ENCODE measurements at regions not wholly inside any gene's neighbourhood (a gene's known extent, or its start where the extent isn't known, plus 50 kb on each side); places are given as distances from the start of the nearest gene placed in this dataset.

DNA sequence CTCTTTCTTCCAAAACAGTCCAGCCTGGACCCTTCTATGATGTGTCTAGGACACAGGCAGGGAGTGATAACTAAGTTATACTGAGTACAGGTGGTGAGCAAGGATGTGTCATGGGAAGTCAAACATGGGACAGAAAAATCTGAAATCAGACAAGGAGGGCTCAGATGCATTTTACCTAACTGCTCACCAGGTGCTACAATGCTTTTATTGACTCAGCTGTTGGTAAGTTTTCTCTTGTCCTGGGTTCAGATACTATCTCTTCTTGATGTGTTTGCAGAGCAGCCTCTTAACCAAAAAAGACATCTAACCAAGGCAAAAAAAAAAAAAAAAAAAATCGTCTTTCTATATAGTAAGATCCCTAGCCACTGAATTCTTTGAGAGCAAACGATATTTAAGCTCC is 378.6 kb downstream of the VPS13C start:
- Histone ChIP-seq H3K9ac (ENCODE audit: low read length) (no peak overlapping the region), H3K27ac (ENCODE audit: low read depth, low read length) (no peak overlapping the region), H2AFZ (ENCODE audit: insufficient read depth, low read length, poor library complexity) (no peak overlapping the region), H3K4me2 (ENCODE audit: low read length) (no peak overlapping the region), H3K9me3 (ENCODE audit: insufficient read depth, low read depth, low read length) (no peaks in the 10 kb centered on the region), H4K8ac (ENCODE audit: low read depth, low read length) (no peak overlapping the region), H3K4ac (ENCODE audit: low read depth, low read length) (no peak overlapping the region), H3K14ac (ENCODE audit: low read length) (no peak overlapping the region), H2BK12ac (ENCODE audit: low read length) (no peak overlapping the region), H3K36me3 (ENCODE audit: control insufficient read depth in 1 of 2, insufficient read depth in 2 of 2, low read length in 2 of 2) (no peaks in the 10 kb centered on the region), H3K79me2 (ENCODE audit: control insufficient read depth, insufficient read depth, low read length, poor library complexity) (no peaks in the 10 kb centered on the region), H4K12ac (ENCODE audit: low read depth, low read length) (no peak overlapping the region), H3K27me3 (ENCODE audit: insufficient read depth, low read length) (no peaks in the 10 kb centered on the region), H3K4me1 (ENCODE audit: control insufficient read depth in 1 of 2, insufficient read depth in 2 of 2, low read length in 2 of 2) (no peaks in the 10 kb centered on the region), H2AK5ac (ENCODE audit: low read length) (no peak overlapping the region), H2BK5ac (ENCODE audit: low read depth, low read length, poor library complexity) (no peak overlapping the region), H2BK120ac (ENCODE audit: insufficient read depth, low read length, poor library complexity) (no peak overlapping the region), H3K4me3 (ENCODE audit: low read depth, low read length) (no peak overlapping the region), H3K18ac (ENCODE audit: low read length) (no peak overlapping the region), H3K23ac (ENCODE audit: low read length) (no peak overlapping the region), H3K79me1 (ENCODE audit: low read length) (no peaks in the 10 kb centered on the region), H4K91ac (ENCODE audit: low read depth, low read length) (no peak overlapping the region)
- WGBS (ENCODE audit: extremely low coverage, insufficient coverage, insufficient read length) = no CpG with 5 or more reads among the region's 2 CpGs
- DNase-seq = no peak

DNA sequence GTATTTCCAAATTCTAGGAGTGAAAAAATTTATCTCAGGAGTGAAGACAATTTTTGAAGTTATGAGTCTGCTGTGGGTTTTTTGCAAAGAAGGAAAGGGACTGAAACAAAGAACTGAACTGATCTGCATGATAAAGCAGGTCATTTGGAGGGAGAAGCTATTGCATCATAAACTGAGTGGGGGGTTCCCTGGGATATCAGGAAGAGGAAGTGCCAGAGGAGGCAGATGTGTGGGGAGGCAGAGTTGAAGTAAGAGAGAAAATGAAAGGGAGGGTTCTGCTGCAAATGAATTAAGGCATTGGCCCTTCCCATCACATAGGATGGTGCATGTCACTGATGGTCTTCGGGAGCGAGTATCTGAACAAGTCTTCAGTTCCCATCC is 379.2 kb downstream of the VPS13C start:
- no peak overlapping the region for H3K9ac ChIP-seq (ENCODE audit: low read length)
- H3K18ac ChIP-seq (ENCODE audit: low read length) = no peak overlapping the region
- H3K27me3 ChIP-seq (ENCODE audit: insufficient read depth, low read length) = no peaks in the 10 kb centered on the region
- no peak overlapping the region for H3K23ac ChIP-seq (ENCODE audit: low read length)
- H2BK12ac ChIP-seq (ENCODE audit: low read length) = no peak overlapping the region
- H3K4me3 ChIP-seq (ENCODE audit: low read depth, low read length) = no peak overlapping the region
- no peaks in the 10 kb centered on the region for H3K4me1 ChIP-seq (ENCODE audit: control insufficient read depth in 1 of 2, insufficient read depth in 2 of 2, low read length in 2 of 2)
- no peak overlapping the region for H2BK120ac ChIP-seq (ENCODE audit: insufficient read depth, low read length, poor library complexity)
- H3K36me3 ChIP-seq (ENCODE audit: control insufficient read depth in 1 of 2, insufficient read depth in 2 of 2, low read length in 2 of 2) = no peaks in the 10 kb centered on the region
- no CpG with 5 or more reads among the region's 2 CpGs for WGBS (ENCODE audit: extremely low coverage, insufficient coverage, insufficient read length)
- no peak overlapping the region for H4K12ac ChIP-seq (ENCODE audit: low read depth, low read length)
- no peaks in the 10 kb centered on the region for H3K79me1 ChIP-seq (ENCODE audit: low read length)
- H2BK5ac ChIP-seq (ENCODE audit: low read depth, low read length, poor library complexity) = no peak overlapping the region
- no peak overlapping the region for H3K4me2 ChIP-seq (ENCODE audit: low read length)
- no peak for DNase-seq
- no peaks in the 10 kb centered on the region for H3K9me3 ChIP-seq (ENCODE audit: insufficient read depth, low read depth, low read length)
- no peak overlapping the region for H4K8ac ChIP-seq (ENCODE audit: low read depth, low read length)
- H2AK5ac ChIP-seq (ENCODE audit: low read length) = no peak overlapping the region
- H2AFZ ChIP-seq (ENCODE audit: insufficient read depth, low read length, poor library complexity) = no peak overlapping the region
- H3K79me2 ChIP-seq (ENCODE audit: control insufficient read depth, insufficient read depth, low read length, poor library complexity) = no peaks in the 10 kb centered on the region
- no peak overlapping the region for H4K91ac ChIP-seq (ENCODE audit: low read depth, low read length)
- no peak overlapping the region for H3K27ac ChIP-seq (ENCODE audit: low read depth, low read length)
- no peak overlapping the region for H3K4ac ChIP-seq (ENCODE audit: low read depth, low read length)
- H3K14ac ChIP-seq (ENCODE audit: low read length) = no peak overlapping the region

DNA sequence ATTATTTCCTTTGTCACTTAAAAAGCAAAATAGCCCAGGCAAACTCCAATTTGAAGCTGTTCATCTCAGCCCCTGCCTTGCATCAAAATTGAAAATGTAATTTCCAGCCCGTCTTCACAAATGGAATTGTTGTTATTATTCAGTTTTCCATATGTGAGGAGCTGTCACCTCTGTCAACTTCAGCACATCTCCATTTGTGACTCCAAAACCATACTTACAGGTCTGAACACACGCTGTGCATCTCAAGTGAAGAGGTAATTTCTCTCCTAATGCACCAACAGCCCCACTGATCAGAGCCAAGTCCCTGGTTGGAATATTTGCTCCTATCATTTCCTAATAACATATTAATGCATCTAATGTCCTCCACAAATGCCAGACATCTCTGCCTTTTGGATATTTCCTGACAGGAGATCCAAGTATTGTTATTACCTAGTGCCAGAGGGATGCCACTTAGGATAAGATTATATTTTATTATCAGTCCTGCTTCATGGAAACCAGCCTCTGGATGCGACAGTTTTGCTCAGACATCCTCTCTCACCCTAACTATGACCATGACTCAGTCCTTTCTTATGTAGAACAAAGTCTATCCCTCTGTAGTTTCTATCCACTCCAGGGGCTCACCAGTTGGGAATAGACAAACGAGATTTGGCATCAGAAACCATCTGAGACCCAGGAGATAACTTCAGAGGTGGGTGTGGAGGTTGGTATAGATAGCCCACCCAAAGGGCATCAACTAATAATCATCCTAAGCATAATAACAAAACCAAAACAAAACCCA is 379.8 kb downstream of the VPS13C start:
- no peak overlapping the region for H2AFZ ChIP-seq (ENCODE audit: insufficient read depth, low read length, poor library complexity)
- no CpG with 5 or more reads among the region's 4 CpGs for WGBS (ENCODE audit: extremely low coverage, insufficient coverage, insufficient read length)
- no peak overlapping the region for H3K4ac ChIP-seq (ENCODE audit: low read depth, low read length)
- no peak overlapping the region for H3K18ac ChIP-seq (ENCODE audit: low read length)
- no peak overlapping the region for H4K91ac ChIP-seq (ENCODE audit: low read depth, low read length)
- H3K27ac ChIP-seq (ENCODE audit: low read depth, low read length) = no peak overlapping the region
- no peaks in the 10 kb centered on the region for H3K79me1 ChIP-seq (ENCODE audit: low read length)
- no peaks in the 10 kb centered on the region for H3K9me3 ChIP-seq (ENCODE audit: insufficient read depth, low read depth, low read length)
- H2BK12ac ChIP-seq (ENCODE audit: low read length) = no peak overlapping the region
- H3K79me2 ChIP-seq (ENCODE audit: control insufficient read depth, insufficient read depth, low read length, poor library complexity) = no peaks in the 10 kb centered on the region
- H3K9ac ChIP-seq (ENCODE audit: low read length) = no peak overlapping the region
- H3K4me2 ChIP-seq (ENCODE audit: low read length) = no peak overlapping the region
- H3K23ac ChIP-seq (ENCODE audit: low read length) = no peak overlapping the region
- no peak overlapping the region for H3K4me3 ChIP-seq (ENCODE audit: low read depth, low read length)
- H4K12ac ChIP-seq (ENCODE audit: low read depth, low read length) = no peak overlapping the region
- no peak overlapping the region for H2BK120ac ChIP-seq (ENCODE audit: insufficient read depth, low read length, poor library complexity)
- no peaks in the 10 kb centered on the region for H3K27me3 ChIP-seq (ENCODE audit: insufficient read depth, low read length)
- DNase-seq = no peak
- no peaks in the 10 kb centered on the region for H3K36me3 ChIP-seq (ENCODE audit: control insufficient read depth in 1 of 2, insufficient read depth in 2 of 2, low read length in 2 of 2)
- no peak overlapping the region for H2BK5ac ChIP-seq (ENCODE audit: low read depth, low read length, poor library complexity)
- no peak overlapping the region for H3K14ac ChIP-seq (ENCODE audit: low read length)
- H4K8ac ChIP-seq (ENCODE audit: low read depth, low read length) = no peak overlapping the region
- no peaks in the 10 kb centered on the region for H3K4me1 ChIP-seq (ENCODE audit: control insufficient read depth in 1 of 2, insufficient read depth in 2 of 2, low read length in 2 of 2)
- no peak overlapping the region for H2AK5ac ChIP-seq (ENCODE audit: low read length)

GRCh38 chr15:61671736-61672135 is 388.5 kb downstream of the VPS13C start:
- Histone ChIP-seq H3K79me1 (ENCODE audit: low read length) (no peaks in the 10 kb centered on the region), H3K23ac (ENCODE audit: low read length) (no peak overlapping the region), H2BK5ac (ENCODE audit: low read depth, low read length, poor library complexity) (no peak overlapping the region), H3K9me3 (ENCODE audit: insufficient read depth, low read depth, low read length) (no peaks in the 10 kb centered on the region), H3K4me2 (ENCODE audit: low read length) (no peak overlapping the region), H2BK12ac (ENCODE audit: low read length) (no peak overlapping the region), H3K4me1 (ENCODE audit: control insufficient read depth in 1 of 2, insufficient read depth in 2 of 2, low read length in 2 of 2) (no peaks in the 10 kb centered on the region), H3K14ac (ENCODE audit: low read length) (no peak overlapping the region), H3K79me2 (ENCODE audit: control insufficient read depth, insufficient read depth, low read length, poor library complexity) (no peaks in the 10 kb centered on the region), H3K4ac (ENCODE audit: low read depth, low read length) (no peak overlapping the region), H3K9ac (ENCODE audit: low read length) (no peak overlapping the region), H2AFZ (ENCODE audit: insufficient read depth, low read length, poor library complexity) (no peak overlapping the region), H3K27ac (ENCODE audit: low read depth, low read length) (no peak overlapping the region), H4K91ac (ENCODE audit: low read depth, low read length) (no peak overlapping the region), H2AK5ac (ENCODE audit: low read length) (no peak overlapping the region), H2BK120ac (ENCODE audit: insufficient read depth, low read length, poor library complexity) (no peak overlapping the region), H3K18ac (ENCODE audit: low read length) (no peak overlapping the region), H3K27me3 (ENCODE audit: insufficient read depth, low read length) (no peaks in the 10 kb centered on the region), H4K8ac (ENCODE audit: low read depth, low read length) (no peak overlapping the region), H4K12ac (ENCODE audit: low read depth, low read length) (no peak overlapping the region), H3K36me3 (ENCODE audit: control insufficient read depth in 1 of 2, insufficient read depth in 2 of 2, low read length in 2 of 2) (no peaks in the 10 kb centered on the region), H3K4me3 (ENCODE audit: low read depth, low read length) (no peak overlapping the region)
- no CpG with 5 or more reads among the region's 6 CpGs for WGBS (ENCODE audit: extremely low coverage, insufficient coverage, insufficient read length)
- DNase-seq = no peak

Data from trophoblast cell (in vitro differentiated cells and primary cell).